HG03159 (cell line): ENCODE measurements at regions not wholly inside any gene's neighbourhood (a gene's known extent, or its start where the extent isn't known, plus 50 kb on each side); places are given as distances from the start of the nearest gene placed in this dataset.
A peak's percentile ranks its signal among the peaks of the same experiment; 100 is the strongest.

Experiments
- ATAC-seq: cut with Tn5 transposase; IDR thresholded peaks from one replicate; pipeline ENCODE4 v1.9.1; 2021; ENCODE audit warnings: mild to moderate bottlenecking, moderate library complexity; ENCODE audit not compliant: unreplicated experiment

GRCh38 chr4:3364634-3365314 lies 72.0 kb downstream of the RGS12 start:
- no peak for ATAC-seq

GRCh38 chr4:3365326-3365725 lies 72.5 kb downstream of the RGS12 start:
- no peak for ATAC-seq

DNA sequence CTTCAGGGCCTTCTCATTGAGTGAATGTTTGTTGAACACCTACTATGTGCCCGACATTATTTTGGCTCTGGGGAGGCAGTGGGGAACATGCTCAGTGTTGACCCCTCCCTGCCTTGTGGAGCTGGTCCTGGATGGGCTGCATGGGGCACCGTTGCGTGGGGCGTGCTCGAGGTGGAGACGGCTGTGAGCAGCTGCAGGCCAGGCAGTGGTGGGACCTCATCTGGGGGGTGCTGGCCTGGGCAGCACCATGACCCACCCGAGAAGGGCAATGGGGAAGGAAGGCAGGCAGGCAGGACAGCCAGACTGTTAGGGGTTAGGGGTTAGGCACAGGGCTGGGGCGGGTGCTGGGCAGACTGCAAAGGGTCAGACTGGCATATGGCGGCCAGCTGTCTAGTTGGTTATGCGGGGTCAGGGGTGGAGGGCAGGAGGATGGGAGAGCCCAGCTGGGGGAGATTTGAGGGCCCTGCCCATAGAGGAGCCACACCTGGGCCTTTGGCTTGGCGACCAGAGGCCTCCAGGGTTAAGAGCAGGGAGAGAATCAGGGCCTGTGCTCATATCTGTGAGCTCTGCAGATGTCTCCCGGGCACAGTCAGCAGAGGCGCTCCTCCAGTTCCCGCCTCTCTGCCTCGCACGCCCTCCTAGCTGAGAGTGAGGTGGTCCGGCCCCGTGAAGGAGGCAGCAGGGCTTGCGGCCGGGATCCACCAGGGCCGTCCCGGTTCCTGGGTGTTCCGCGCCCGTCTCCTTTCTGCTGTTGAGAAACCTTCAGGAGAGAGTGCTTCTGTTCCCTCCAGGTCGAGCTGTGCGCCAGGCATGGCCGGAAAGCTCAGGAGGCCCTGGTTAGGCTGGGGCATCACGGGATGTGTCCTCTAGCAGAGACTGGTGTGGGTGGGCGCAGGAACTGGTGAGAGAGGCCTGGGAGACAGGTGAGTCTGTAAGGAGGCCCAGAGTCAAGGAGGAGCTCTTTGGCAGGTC lies 73.3 kb downstream of the RGS12 start:
- no peak for ATAC-seq

DNA sequence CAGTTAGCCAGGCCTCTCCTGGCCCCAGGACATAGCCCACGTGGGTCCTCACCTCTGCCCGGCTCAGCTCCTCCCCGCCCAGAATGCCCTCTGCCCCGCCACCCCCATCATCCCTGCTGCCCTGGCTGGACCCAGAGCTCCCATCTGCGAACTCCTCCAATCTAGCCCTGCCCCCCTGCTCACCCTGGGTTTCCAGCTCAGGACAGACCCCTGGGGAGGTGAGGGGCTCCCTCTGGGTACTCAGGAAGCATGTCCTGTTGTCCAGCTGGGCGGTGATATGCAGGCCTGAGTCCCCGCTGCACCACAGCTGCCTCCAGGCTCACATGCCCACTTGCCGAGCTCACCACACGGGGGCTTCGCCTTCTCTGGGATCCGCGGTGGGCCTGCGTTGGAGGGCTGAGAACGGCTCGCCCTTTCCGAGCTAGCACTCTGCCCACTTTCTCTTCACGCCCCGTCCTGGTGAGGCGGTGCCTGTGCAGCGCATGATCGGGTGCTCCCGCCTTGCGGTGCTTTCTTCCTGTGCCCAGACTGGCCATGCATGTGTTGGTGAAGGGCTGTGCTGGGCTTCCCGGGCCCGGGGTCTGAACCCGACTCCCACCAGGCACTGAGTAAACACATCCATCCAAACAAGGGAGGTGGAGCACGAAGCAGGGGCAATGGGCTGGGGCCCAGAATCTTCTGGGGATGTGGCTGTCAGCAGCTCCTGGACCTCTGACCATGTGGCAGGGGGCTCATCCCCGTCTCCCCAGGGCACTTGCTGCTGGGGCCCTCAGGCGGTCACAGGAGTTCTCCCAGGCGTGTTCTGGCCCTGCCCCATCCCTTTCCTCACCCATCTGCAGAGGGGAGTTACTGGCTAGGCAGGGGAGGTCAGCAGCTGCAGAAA lies 74.3 kb downstream of the RGS12 start:
- no peak for ATAC-seq

GRCh38 chr4:3367866-3368265 lies 73.9 kb upstream of the HGFAC start:
- no peak for ATAC-seq

DNA sequence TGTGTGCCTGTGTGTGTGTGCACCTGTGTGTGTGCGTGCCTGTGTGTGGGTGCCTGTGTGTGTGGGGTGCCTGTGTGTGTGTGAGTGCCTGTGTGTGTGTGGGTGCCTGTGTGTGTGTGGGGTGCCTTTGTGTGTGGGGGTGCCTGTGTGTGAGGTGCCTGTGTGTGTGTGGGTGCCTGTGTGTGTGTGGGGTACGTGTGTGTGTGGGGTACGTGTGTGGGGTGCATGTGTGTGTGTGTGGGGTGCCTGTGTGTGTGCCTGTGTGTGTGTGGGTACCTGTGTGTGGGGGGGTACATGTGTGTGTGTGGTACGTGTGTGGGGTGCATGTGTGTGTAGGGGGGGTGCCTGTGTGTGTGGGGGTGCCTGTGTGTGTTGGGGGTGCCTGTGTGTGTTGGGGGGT lies 73.4 kb upstream of the HGFAC start:
- ATAC-seq = no peak

DNA sequence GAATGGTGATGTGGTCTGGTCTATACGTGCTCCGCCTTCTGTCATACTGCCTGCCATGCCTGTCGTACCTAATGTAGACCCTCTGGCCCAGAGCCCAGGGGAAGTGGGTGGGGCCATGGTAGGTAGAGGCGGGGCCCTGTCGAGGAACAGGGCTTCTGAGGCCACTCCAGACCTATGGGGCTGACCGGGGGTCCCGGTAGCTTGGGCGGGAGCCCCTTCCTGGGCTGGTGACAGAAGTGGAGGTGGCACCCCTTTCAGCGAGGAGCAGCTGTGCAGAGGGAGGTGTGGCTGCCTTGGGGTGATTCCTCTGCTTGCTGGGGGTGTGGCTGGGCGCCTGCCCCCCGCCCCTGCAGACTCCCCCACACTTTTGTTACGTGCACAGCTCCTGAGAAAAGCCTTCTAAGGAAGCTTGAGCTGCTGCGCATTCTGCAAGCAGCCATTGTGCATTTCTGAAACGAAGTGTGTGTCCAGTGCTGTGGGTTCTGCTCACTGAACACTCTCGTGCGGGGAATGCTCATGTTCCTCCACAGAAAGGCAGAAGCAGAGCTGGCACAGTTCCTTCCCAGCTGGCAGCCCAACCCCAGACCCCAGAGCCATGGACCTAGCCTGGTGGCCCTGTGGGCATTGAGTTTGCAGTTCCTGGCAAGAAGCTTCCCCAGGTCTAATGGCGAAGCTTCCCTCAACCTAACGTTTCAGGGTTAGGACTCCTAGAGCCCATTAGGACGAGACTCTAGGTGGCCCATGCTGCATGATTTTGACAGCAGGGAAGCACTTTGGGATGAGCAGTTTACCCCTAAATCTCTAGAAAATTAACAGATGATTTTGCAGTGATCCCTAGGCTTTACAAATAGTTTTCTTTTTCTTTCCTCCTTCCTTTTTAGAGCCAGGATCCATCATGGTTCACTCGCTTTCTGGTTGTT lies 72.7 kb upstream of the HGFAC start:
- ATAC-seq = no peak

GRCh38 chr4:3369781-3370674 lies 71.7 kb upstream of the HGFAC start:
- ATAC-seq = no peak

GRCh38 chr4:3371033-3372001 lies 70.5 kb upstream of the HGFAC start:
- ATAC-seq = no peak

- ATAC-seq = no peak
Observed at GRCh38 chr4:3372264-3372932, 69.4 kb upstream of the HGFAC start.

DNA sequence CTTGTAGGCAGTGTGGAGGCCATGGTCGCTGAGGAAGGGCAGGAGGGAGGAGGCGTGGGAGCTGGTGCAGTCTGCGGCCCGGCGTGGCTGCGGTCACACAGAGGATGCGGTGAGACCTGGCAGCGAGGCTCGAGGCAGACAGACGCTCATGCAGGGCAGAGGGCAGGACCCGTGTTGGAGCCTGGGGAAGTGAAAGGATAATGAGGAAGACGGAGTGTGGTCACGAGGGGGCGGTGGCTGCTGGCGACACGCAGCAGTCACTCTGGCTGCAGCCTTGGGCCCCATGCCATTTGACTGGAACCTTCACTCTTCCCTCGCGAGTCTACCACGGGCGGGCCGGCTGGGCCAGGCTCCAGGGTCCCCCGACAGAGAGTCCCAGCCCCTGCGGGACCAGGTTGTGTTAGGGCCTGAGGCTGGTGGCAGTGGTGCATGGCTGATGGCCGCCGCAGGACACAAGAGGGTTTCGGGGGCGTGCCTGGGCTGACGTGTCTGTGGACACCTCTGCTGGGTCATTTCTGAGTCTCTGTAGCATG lies 68.8 kb upstream of the HGFAC start:
- ATAC-seq = peak; percentile 49

DNA sequence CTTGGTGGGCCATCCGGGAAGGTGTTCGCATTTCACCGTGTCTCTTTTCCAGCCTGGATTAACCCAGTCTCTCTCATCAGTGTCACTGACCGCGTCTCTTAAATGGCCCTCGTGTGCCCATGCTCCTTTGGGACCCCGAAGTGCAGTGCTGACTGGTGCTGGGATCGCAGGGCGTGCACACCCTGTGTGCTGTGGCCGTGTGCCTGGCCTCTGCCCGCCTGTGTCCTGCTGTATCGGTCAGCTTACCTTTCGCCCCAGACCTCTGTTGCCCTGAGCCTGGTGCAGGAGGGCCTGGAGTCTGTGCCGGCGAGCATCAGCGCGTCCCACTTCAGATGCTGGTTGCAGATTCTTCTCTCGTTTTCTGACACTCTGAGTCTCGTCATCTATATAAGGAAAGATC lies 68.3 kb upstream of the HGFAC start:
- no peak for ATAC-seq

- no peak for ATAC-seq
Observed at GRCh38 chr4:3374011-3374645, 67.6 kb upstream of the HGFAC start.

DNA sequence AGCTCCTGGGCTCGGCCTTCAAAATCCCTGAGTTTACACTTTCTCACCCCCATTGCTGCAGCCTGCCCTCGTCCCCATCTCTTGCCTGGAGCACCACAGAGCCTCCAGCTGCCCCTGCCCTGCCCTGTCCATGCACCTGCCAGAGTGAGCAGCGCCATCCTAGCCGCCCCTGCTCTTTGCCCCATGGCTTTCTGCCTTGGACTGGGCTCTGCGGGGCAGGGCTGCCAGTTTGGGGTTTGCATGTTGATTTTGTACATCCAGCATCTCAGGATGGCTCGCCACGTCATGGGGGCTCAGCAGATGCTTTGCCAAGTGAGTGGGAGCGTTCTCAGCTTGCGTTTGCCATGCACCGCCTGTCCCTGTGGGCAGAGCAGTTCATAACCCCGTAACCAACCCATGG lies 67.1 kb upstream of the HGFAC start:
- ATAC-seq = no peak

GRCh38 chr4:3375688-3376087 lies 66.1 kb upstream of the HGFAC start:
- no peak for ATAC-seq

DNA sequence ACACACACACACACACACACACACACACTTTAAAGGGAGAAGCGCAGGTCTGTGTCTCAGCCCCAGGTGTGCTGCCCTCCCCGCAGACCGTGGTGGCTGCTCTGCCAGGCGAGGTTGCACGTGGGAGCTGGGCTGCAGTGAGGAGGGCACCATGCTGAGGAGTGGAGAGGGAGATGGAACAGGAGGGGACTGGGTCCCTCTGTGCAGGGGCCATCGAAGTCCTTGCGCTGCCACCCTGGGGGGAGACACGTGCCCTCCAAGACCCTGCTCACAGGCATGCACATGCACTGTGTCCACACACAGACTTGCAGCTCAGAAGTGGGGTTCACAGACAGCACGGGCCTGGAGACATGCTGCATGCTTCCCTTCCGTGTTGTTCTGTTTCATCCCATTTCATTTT lies 65.5 kb upstream of the HGFAC start:
- no peak for ATAC-seq

DNA sequence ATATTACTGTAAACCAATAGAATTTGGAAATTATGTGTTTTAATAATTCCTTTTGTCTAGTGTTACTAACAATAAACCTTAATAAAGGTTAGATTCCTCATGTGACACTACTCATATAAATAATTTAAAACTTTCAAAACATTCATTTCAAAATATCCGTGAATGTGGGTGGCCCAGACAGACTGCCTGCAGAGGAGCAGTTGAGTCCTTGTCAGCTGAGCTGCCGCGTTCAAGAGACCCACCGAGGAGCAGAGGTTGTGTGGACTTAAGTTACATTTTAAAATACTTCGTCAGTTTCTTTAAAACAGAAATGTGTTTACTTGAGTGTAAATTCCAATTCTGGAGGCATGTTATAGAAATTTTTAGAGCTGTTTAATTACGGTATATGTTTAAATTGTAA lies 64.2 kb upstream of the HGFAC start:
- ATAC-seq = no peak
